ENCODE measurements at regions not wholly inside any gene's neighbourhood (a gene's known extent, or its start where the extent isn't known, plus 50 kb on each side); places are given as distances from the start of the nearest gene placed in this dataset.
"Not testable (repeated sequence)": the region's sequence is repeated elsewhere in the genome, so short reads cannot be mapped to it uniquely, and the experiment has no call there.

DNA sequence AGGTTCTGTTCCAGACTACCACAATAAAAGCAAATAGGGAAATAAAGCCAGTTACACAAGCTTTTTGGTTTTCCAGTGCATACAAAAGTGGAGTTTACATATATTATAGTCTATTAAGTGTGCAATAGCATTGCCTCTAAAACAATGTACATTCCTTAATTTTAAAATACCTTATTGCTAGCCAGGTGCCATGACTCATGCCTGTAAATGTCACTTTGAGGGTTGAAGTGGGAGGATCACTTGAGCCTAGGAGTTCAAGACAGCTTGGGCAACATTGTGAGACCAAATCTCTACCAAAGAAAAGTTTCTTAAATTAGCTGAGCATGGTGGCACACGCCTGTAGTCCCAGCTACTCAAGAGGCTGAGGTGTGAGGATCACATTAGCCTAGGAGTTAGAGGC is 52.9 kb upstream of the IMP4 start:
- no peak overlapping the region for H3K4me3 ChIP-seq (ENCODE audit: control insufficient read depth in 1 of 7, extremely low read depth in 1 of 7, insufficient read depth in 4 of 7, low read depth in 2 of 7, low read length in 6 of 7)

DNA sequence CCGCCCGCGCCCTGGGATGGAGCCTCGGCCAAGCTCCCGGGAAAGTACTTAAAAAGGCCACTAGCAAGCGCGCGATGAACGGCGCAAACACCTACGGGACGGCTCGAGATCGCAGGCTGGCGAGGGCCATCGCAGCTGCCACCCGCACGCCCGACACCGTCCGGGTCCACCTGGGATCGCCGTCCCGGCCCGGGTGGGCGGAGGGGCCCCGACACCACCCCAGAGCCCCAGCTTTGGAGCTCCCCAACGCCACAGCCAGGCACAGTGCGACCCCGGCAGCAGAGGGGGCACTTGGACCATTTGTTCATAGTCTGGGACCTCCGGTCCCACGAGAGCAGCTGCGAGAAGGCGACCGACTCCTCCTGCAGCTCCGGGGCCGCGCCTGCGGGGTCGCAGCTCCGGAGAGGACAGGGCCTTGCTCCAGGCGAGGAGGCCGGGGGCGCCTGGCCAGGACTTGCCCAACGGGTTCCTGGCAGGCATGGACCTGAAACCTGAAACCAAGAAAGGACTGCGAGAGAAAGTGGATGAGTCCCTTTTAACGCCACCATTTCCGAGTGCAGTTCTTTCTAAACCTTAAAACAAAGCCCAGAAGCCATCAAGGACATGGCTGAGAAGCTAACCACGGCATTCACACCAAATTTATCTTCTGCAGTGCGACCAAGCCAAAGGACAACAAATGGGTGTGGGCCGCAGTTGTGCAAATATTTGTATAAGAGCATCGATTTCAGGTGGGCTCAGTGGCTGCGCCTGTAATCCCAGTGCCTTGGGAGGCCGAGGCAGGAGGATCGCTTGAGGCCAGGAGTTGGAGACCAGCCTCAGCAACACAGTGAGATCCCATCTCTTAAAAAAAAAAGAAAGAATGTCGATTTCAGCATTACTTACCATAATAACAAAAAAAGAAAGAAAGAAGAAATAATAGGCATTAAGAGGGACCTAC is 54.0 kb upstream of the IMP4 start:
- CTCF ChIA-PET = interaction anchor here (1.3 kb wide), 1 partner anchor 45 kb away, joined by 4 read pairs; no protein-coding TSS in a partner anchor
- peak in 1 of 3 donors; percentile 4 for DNase-seq
- POLR2A ChIA-PET = interaction anchor here (0.6 kb wide), 1 partner anchor 28 kb away, joined by 3 read pairs; no protein-coding TSS in a partner anchor
- no peak overlapping the region for H3K27ac ChIP-seq (ENCODE audit: insufficient read depth in 1 of 2, low read depth in 1 of 2, low read length in 2 of 2, poor library complexity in 1 of 2, severe bottlenecking in 2 of 2)
- 91% methylated on average over 51 of the region's 56 CpGs for WGBS (ENCODE audit: insufficient coverage)
- H3K36me3 ChIP-seq (ENCODE audit: control insufficient read depth in 4 of 4, insufficient read depth in 4 of 4, low read length in 3 of 4) = no peaks in the 10 kb centered on the region
- no peaks in the 10 kb centered on the region for H3K9me3 ChIP-seq (ENCODE audit: control extremely low read depth in 1 of 5, control insufficient read depth in 4 of 5, insufficient read depth in 2 of 5, low read depth in 1 of 5, low read length in 4 of 5)
- H3K4me3 ChIP-seq (ENCODE audit: control insufficient read depth in 1 of 7, extremely low read depth in 1 of 7, insufficient read depth in 4 of 7, low read depth in 2 of 7, low read length in 6 of 7) = no peak overlapping the region
- no peaks in the 10 kb centered on the region for H3K4me1 ChIP-seq (ENCODE audit: control extremely low read depth in 1 of 4, control insufficient read depth in 4 of 4, insufficient read depth in 4 of 4, low read length in 3 of 4)
- H3K27me3 ChIP-seq (replicated peaks in 2 of 5; ENCODE audit: control insufficient read depth in 4 of 5, insufficient read depth in 5 of 5, low read length in 4 of 5) = peaks cover 0 to 17% (median 6%) of the 10 kb centered on the region in 5 experiments

More for the DNA sequence above, 52.9 kb upstream of the IMP4 start:
- H3K4me1 ChIP-seq (ENCODE audit: control extremely low read depth in 1 of 4, control insufficient read depth in 4 of 4, insufficient read depth in 4 of 4, low read length in 3 of 4) = no peaks in the 10 kb centered on the region
- WGBS (ENCODE audit: insufficient coverage) = 100% methylated on average over 1 of the region's 1 CpG
- DNase-seq = no peak
- no peak overlapping the region for H3K27ac ChIP-seq (ENCODE audit: insufficient read depth in 1 of 2, low read depth in 1 of 2, low read length in 2 of 2, poor library complexity in 1 of 2, severe bottlenecking in 2 of 2)
- peaks cover 0 to 22% (median 9%) of the 10 kb centered on the region in 5 experiments for H3K27me3 ChIP-seq (replicated peaks in 2 of 5; ENCODE audit: control insufficient read depth in 4 of 5, insufficient read depth in 5 of 5, low read length in 4 of 5)
- peaks cover 0 to 3% (median 0%) of the 10 kb centered on the region in 5 experiments for H3K9me3 ChIP-seq (ENCODE audit: control extremely low read depth in 1 of 5, control insufficient read depth in 4 of 5, insufficient read depth in 2 of 5, low read depth in 1 of 5, low read length in 4 of 5)
- CTCF ChIA-PET = no interaction called here
- no peaks in the 10 kb centered on the region for H3K36me3 ChIP-seq (ENCODE audit: control insufficient read depth in 4 of 4, insufficient read depth in 4 of 4, low read length in 3 of 4)
- POLR2A ChIA-PET = no interaction called here

DNA sequence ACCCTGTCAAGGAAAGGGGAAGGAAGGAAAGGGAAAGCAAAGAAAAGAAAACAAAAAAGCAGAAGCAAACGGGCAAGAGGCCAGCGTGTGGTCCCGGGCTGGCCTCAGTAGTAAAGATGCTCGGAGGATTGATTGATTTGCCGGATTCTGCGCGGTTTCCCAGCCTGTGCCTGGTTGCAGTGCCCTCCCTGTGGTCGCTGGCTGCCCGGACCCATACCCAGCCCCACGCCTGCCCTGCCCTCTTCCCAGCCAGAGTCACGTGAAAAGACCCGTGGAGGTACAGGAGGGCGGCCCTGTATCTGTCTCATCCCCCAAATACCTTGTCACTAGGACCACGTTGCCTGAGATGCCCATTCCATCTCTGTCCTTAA is 55.1 kb upstream of the IMP4 start:
- no peak overlapping the region for H3K4me3 ChIP-seq (ENCODE audit: control insufficient read depth in 1 of 7, extremely low read depth in 1 of 7, insufficient read depth in 4 of 7, low read depth in 2 of 7, low read length in 6 of 7)
- H3K36me3 ChIP-seq (ENCODE audit: control insufficient read depth in 4 of 4, insufficient read depth in 4 of 4, low read length in 3 of 4) = no peaks in the 10 kb centered on the region
- peaks cover 0 to 16% (median 5%) of the 10 kb centered on the region in 5 experiments for H3K27me3 ChIP-seq (replicated peaks in 2 of 5; ENCODE audit: control insufficient read depth in 4 of 5, insufficient read depth in 5 of 5, low read length in 4 of 5)
- H3K4me1 ChIP-seq (ENCODE audit: control extremely low read depth in 1 of 4, control insufficient read depth in 4 of 4, insufficient read depth in 4 of 4, low read length in 3 of 4) = no peaks in the 10 kb centered on the region
- H3K27ac ChIP-seq (ENCODE audit: insufficient read depth in 1 of 2, low read depth in 1 of 2, low read length in 2 of 2, poor library complexity in 1 of 2, severe bottlenecking in 2 of 2) = no peak overlapping the region
- 41% methylated on average over 13 of the region's 14 CpGs for WGBS (ENCODE audit: insufficient coverage)
- H3K9me3 ChIP-seq (ENCODE audit: control extremely low read depth in 1 of 5, control insufficient read depth in 4 of 5, insufficient read depth in 2 of 5, low read depth in 1 of 5, low read length in 4 of 5) = no peaks in the 10 kb centered on the region
- DNase-seq = no peak
- ChIA-PET POLR2A (interaction anchor here (0.6 kb wide), 1 partner anchor 27 kb away, joined by 3 read pairs; no protein-coding TSS in a partner anchor), CTCF (interaction anchor here (1.3 kb wide), 1 partner anchor 46 kb away, joined by 4 read pairs; no protein-coding TSS in a partner anchor)

DNA sequence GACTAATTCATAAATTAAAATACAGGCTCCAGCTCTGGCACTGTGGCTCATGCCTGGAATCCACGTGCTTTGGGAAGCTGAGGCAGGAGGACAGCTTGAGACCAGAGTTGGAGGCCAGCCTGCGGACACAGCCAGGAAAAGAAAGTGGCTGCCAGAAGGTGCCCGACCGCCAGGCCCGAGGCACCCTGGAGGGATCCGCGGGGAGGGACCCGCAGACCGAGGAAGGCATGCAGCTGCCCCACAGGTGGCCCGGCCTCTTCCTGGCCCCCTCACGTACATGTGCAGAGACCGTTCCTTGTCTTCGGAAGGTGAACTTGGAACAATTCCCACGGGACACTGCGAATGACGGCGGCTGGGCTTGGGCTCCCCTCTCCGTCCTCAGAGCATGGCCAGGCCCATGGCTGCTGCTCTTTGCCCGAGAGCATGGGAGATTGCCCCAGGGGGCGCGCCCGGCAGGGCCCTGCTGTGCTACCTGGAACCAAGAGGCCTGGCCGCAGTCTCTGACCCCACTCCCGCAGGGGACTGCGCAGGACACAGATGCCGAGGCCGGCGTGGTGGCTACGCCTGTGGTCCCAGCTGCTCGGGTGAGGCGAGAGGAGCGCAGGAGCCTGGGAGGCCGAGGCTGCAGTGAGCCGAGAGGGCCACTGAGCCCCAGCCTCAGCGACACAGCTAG is 55.6 kb upstream of the IMP4 start:
- no peaks in the 10 kb centered on the region for H3K9me3 ChIP-seq (ENCODE audit: control extremely low read depth in 1 of 5, control insufficient read depth in 4 of 5, insufficient read depth in 2 of 5, low read depth in 1 of 5, low read length in 4 of 5)
- CTCF ChIA-PET = interaction anchor here (1.3 kb wide), 1 partner anchor 47 kb away, joined by 4 read pairs; no protein-coding TSS in a partner anchor
- H3K27ac ChIP-seq (ENCODE audit: insufficient read depth in 1 of 2, low read depth in 1 of 2, low read length in 2 of 2, poor library complexity in 1 of 2, severe bottlenecking in 2 of 2) = no peak overlapping the region
- H3K4me3 ChIP-seq (ENCODE audit: control insufficient read depth in 1 of 7, extremely low read depth in 1 of 7, insufficient read depth in 4 of 7, low read depth in 2 of 7, low read length in 6 of 7) = no peak overlapping the region
- 91% methylated on average over 31 of the region's 35 CpGs for WGBS (ENCODE audit: insufficient coverage)
- no peaks in the 10 kb centered on the region for H3K4me1 ChIP-seq (ENCODE audit: control extremely low read depth in 1 of 4, control insufficient read depth in 4 of 4, insufficient read depth in 4 of 4, low read length in 3 of 4)
- DNase-seq = no peak
- H3K27me3 ChIP-seq (replicated peaks in 2 of 5; ENCODE audit: control insufficient read depth in 4 of 5, insufficient read depth in 5 of 5, low read length in 4 of 5) = peaks cover 0 to 16% (median 5%) of the 10 kb centered on the region in 5 experiments
- H3K36me3 ChIP-seq (ENCODE audit: control insufficient read depth in 4 of 4, insufficient read depth in 4 of 4, low read length in 3 of 4) = no peaks in the 10 kb centered on the region
- POLR2A ChIA-PET = no interaction called here

DNA sequence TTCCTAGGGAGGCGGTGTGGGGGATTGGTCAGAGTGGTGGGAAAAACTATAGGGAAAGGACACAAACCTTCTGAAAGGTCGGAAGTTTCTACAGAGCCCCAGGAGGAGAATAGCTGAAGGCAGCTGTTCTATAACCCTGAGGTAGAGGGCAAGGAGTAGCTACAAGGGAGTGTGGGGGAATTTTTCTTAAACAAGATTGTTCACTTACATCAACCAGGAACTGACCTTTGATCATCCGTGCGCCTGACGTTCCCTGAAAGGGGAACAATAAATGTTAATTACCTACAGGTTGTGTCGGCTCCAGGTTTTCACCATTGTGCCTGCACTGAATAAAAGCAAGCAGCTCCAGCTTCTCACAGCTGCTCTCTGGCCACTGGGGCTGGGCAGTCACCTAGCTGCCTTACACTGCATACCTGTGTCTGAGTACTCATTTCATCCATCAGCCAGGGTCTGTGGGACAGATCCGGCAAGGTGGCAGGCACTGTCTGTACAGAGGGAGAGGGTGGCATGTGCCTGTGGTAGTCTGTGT is 59.3 kb upstream of the IMP4 start:
- no CpG with 5 or more reads among the region's 7 CpGs for WGBS (ENCODE audit: insufficient coverage)
- H3K27ac ChIP-seq (ENCODE audit: insufficient read depth in 1 of 2, low read depth in 1 of 2, low read length in 2 of 2, poor library complexity in 1 of 2, severe bottlenecking in 2 of 2); H3K4me3 ChIP-seq (ENCODE audit: control insufficient read depth in 1 of 7, extremely low read depth in 1 of 7, insufficient read depth in 4 of 7, low read depth in 2 of 7, low read length in 6 of 7); H3K27me3 ChIP-seq (replicated peaks in 2 of 5; ENCODE audit: control insufficient read depth in 4 of 5, insufficient read depth in 5 of 5, low read length in 4 of 5); POLR2A ChIA-PET; H3K4me1 ChIP-seq (ENCODE audit: control extremely low read depth in 1 of 4, control insufficient read depth in 4 of 4, insufficient read depth in 4 of 4, low read length in 3 of 4); DNase-seq; CTCF ChIA-PET; H3K9me3 ChIP-seq (ENCODE audit: control extremely low read depth in 1 of 5, control insufficient read depth in 4 of 5, insufficient read depth in 2 of 5, low read depth in 1 of 5, low read length in 4 of 5); H3K36me3 ChIP-seq (ENCODE audit: control insufficient read depth in 4 of 4, insufficient read depth in 4 of 4, low read length in 3 of 4): not testable (repeated sequence)

DNA sequence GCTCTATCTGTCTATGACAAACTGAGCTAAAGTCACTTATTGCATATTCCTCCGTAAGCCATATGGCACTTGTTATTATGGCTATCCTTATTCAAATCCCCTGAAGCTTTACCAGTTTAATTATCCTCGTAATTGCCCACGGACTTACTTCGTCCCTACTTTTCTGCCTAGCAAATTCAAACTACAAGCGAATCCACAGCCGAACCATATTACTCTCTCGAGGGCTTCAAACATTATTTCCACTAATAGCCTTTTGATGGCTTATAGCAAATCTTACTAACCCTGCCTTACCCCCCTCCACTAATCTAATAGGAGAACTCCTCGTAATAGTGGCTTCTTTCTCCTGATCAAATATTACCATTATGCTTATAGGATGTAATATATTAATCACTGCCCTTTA is 63.1 kb upstream of the IMP4 start:
- H3K4me1 ChIP-seq (ENCODE audit: control extremely low read depth in 1 of 4, control insufficient read depth in 4 of 4, insufficient read depth in 4 of 4, low read length in 3 of 4); H3K36me3 ChIP-seq (ENCODE audit: control insufficient read depth in 4 of 4, insufficient read depth in 4 of 4, low read length in 3 of 4); H3K9me3 ChIP-seq (ENCODE audit: control extremely low read depth in 1 of 5, control insufficient read depth in 4 of 5, insufficient read depth in 2 of 5, low read depth in 1 of 5, low read length in 4 of 5); H3K27ac ChIP-seq (ENCODE audit: insufficient read depth in 1 of 2, low read depth in 1 of 2, low read length in 2 of 2, poor library complexity in 1 of 2, severe bottlenecking in 2 of 2); CTCF ChIA-PET; H3K4me3 ChIP-seq (ENCODE audit: control insufficient read depth in 1 of 7, extremely low read depth in 1 of 7, insufficient read depth in 4 of 7, low read depth in 2 of 7, low read length in 6 of 7); POLR2A ChIA-PET; H3K27me3 ChIP-seq (replicated peaks in 2 of 5; ENCODE audit: control insufficient read depth in 4 of 5, insufficient read depth in 5 of 5, low read length in 4 of 5); DNase-seq: not testable (repeated sequence)
- 100% methylated on average over 5 of the region's 8 CpGs for WGBS (ENCODE audit: insufficient coverage)

DNA sequence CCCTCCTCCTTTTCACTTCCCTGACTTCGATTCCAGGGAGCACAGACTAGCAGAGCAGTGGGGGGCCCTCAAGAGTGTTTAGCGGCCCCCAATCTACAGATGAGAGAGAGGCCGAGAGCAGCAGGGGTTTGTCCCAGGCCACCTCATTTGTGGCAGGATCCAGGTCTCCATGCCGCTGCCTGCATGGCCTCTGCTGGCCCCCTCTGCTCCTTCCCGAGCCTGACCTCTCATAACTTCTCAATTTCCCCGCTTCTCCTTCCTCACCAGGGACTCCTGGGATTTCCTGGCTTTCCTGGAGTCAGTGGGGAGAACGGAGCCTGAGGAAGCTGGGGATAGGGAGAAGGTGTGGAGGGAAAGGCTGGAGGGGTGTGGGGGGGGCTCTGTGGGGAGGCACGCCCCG is 70.1 kb upstream of the TUBA3E start:
- H3K36me3 ChIP-seq (ENCODE audit: control insufficient read depth in 4 of 4, insufficient read depth in 4 of 4, low read length in 3 of 4); H3K9me3 ChIP-seq (ENCODE audit: control extremely low read depth in 1 of 5, control insufficient read depth in 4 of 5, insufficient read depth in 2 of 5, low read depth in 1 of 5, low read length in 4 of 5); POLR2A ChIA-PET; H3K27me3 ChIP-seq (replicated peaks in 2 of 5; ENCODE audit: control insufficient read depth in 4 of 5, insufficient read depth in 5 of 5, low read length in 4 of 5); DNase-seq; H3K4me3 ChIP-seq (ENCODE audit: control insufficient read depth in 1 of 7, extremely low read depth in 1 of 7, insufficient read depth in 4 of 7, low read depth in 2 of 7, low read length in 6 of 7); H3K27ac ChIP-seq (ENCODE audit: insufficient read depth in 1 of 2, low read depth in 1 of 2, low read length in 2 of 2, poor library complexity in 1 of 2, severe bottlenecking in 2 of 2); CTCF ChIA-PET; H3K4me1 ChIP-seq (ENCODE audit: control extremely low read depth in 1 of 4, control insufficient read depth in 4 of 4, insufficient read depth in 4 of 4, low read length in 3 of 4): not testable (repeated sequence)
- 88% methylated on average over 3 of the region's 9 CpGs for WGBS (ENCODE audit: insufficient coverage)

Measured in common myeloid progenitor, CD34-positive (primary cell).